Loucy (cell line): ENCODE measurements at regions not wholly inside any gene's neighbourhood (a gene's known extent, or its start where the extent isn't known, plus 50 kb on each side); places are given as distances from the start of the nearest gene placed in this dataset.

ENCODE experiments used
- CTCF ChIP-seq: fragments of 200-600 bp; sonication (generic); conservative IDR thresholded peaks from 2 replicates; pipeline ENCODE4 v1.5.1; 2014; ENCODE audit warnings: mild to moderate bottlenecking, antibody characterized with exemption, low read length
- EZH2phosphoT487 ChIP-seq: fragments of 200-600 bp; IDR thresholded peaks from 2 replicates; pipeline ENCODE4 v1.6.1; 2018; ENCODE audit warnings: antibody characterized with exemption, mild to moderate bottlenecking, moderate library complexity, borderline replicate concordance

DNA sequence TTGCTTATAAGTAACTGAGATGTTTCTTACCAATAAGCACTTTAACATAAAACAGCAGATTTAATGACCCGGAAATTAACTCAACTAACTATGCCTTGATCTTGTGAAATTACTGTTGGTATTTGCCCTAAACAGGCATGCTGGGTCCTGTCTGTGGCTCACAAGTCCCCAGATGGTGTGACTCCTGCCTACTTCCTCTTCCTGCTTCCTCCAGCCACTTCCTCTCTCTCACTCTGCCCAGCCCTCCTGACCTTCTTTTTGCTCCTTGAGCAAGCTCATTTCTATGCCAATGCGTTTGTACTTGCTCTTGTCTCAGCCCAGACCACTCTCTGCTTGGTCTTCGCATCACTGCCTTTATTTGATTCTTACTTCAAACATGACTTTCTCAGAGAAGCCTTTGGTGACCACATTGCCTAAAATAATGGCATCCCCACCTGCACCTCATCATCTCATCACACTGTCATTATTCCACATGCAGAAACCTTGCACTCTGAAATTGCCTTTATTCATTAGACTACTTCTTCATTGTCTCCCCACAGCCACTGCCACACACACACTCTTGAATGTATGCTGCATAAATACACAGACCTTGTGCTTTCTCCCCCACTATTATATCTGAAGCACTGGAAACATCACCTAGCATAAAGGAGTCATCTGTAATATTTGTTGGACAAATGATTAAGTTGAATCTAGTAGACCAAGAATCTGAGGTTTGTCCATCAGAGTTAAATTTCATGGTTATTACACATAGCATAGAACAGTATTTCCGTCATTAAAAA, 256.3 kb upstream of the SEMA6D start:
- no peak for TF ChIP-seq CTCF
- no peak for TF ChIP-seq EZH2phosphoT487
